ENCODE measurements at regions not wholly inside any gene's neighbourhood (a gene's known extent, or its start where the extent isn't known, plus 50 kb on each side); places are given as distances from the start of the nearest gene placed in this dataset.

- no peak overlapping the region for H3K4me3 ChIP-seq
- no peak for TF ChIP-seq CTCF (IDR thresholded peaks at IDR 0.05)
- no peak for DNase-seq (ENCODE audit: low spot score)
- no peak overlapping the region for H3K27ac ChIP-seq
- no peaks in the 10 kb centered on the region for H3K27me3 ChIP-seq
- H3K9me3 ChIP-seq: no peaks in the 10 kb centered on the region
- H3K4me1 ChIP-seq: no peaks in the 10 kb centered on the region
- H3K36me3 ChIP-seq: no peaks in the 10 kb centered on the region
Measured at GRCh38 chr11:70650075-70650909, 252.0 kb downstream of the CTTN start.

- no peak for TF ChIP-seq CTCF (IDR thresholded peaks at IDR 0.05)
- no peak overlapping the region for H3K27ac ChIP-seq
- no peaks in the 10 kb centered on the region for H3K9me3 ChIP-seq
- H3K27me3 ChIP-seq: no peaks in the 10 kb centered on the region
- no peak overlapping the region for H3K4me3 ChIP-seq
- no peaks in the 10 kb centered on the region for H3K36me3 ChIP-seq
- H3K4me1 ChIP-seq: no peaks in the 10 kb centered on the region
- DNase-seq (ENCODE audit: low spot score): no peak
Measured at GRCh38 chr11:70651031-70651430, 252.7 kb downstream of the CTTN start.

- Histone ChIP-seq H3K4me1 (peaks cover 0 to 8% of the 10 kb centered on the region in 2 donors), H3K36me3 (no peaks in the 10 kb centered on the region), H3K27ac (no peak overlapping the region), H3K4me3 (no peak overlapping the region), H3K9me3 (no peaks in the 10 kb centered on the region), H3K27me3 (no peaks in the 10 kb centered on the region)
- no peak for TF ChIP-seq CTCF (IDR thresholded peaks at IDR 0.05)
- no peak for DNase-seq (ENCODE audit: low spot score)
Measured at GRCh38 chr11:70654016-70654415, 255.7 kb downstream of the CTTN start.

GRCh38 chr11:70655816-70656215 lies 257.5 kb downstream of the CTTN start:
- Histone ChIP-seq H3K27ac (no peak overlapping the region), H3K36me3 (no peaks in the 10 kb centered on the region), H3K27me3 (no peaks in the 10 kb centered on the region), H3K4me3 (no peak overlapping the region), H3K9me3 (no peaks in the 10 kb centered on the region), H3K4me1 (peaks cover 0 to 8% of the 10 kb centered on the region in 2 donors)
- TF ChIP-seq CTCF (IDR thresholded peaks at IDR 0.05): no peak
- DNase-seq (ENCODE audit: low spot score): no peak

- H3K9me3 ChIP-seq: no peaks in the 10 kb centered on the region
- peaks cover 0 to 8% of the 10 kb centered on the region in 2 donors for H3K4me1 ChIP-seq
- H3K27ac ChIP-seq: no peak overlapping the region
- no peaks in the 10 kb centered on the region for H3K36me3 ChIP-seq
- no peak overlapping the region for H3K4me3 ChIP-seq
- DNase-seq (ENCODE audit: low spot score): no peak
- TF ChIP-seq CTCF (IDR thresholded peaks at IDR 0.05): no peak
- peaks cover 0 to 1% of the 10 kb centered on the region in 2 donors for H3K27me3 ChIP-seq
Measured at GRCh38 chr11:70656252-70656651, 257.9 kb downstream of the CTTN start.

Data from right atrium auricular region (tissue), 2 donors.